ENCODE measurements at regions not wholly inside any gene's neighbourhood (a gene's known extent, or its start where the extent isn't known, plus 50 kb on each side); places are given as distances from the start of the nearest gene placed in this dataset.

DNA sequence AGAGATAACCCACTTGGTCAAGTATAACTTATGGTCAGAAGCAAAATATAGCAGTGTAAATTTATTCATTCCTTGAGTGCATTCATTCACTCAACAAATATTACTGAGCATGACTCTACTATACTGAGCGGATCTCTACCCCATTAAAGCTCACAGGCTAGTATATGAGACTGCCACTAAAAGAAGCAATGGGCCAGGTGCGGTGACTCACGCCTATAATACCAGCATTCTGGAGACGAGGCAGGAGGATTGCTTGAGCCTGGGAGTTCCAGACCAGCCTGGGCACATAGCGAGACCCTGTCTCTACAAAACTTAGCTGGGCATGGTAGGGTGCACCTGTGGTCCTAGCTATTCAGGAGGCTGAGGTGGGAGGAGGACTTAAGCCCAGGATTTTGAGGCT, 197.6 kb upstream of the BLID start:
- Histone ChIP-seq H3K9me3 (no peaks in the 10 kb centered on the region), H3K36me3 (replicated peaks) (no peaks in the 10 kb centered on the region), H3K27me3 (ENCODE audit: low read depth) (no peaks in the 10 kb centered on the region), H3K4me3 (no peak overlapping the region), H3K4me1 (no peaks in the 10 kb centered on the region)
- in situ Hi-C loops (cut with MboI; ENCODE audit: low sequenced_read_pairs): no loop called here
- DNase-seq (ENCODE audit: low spot score in 2 of 2): no peak

DNA sequence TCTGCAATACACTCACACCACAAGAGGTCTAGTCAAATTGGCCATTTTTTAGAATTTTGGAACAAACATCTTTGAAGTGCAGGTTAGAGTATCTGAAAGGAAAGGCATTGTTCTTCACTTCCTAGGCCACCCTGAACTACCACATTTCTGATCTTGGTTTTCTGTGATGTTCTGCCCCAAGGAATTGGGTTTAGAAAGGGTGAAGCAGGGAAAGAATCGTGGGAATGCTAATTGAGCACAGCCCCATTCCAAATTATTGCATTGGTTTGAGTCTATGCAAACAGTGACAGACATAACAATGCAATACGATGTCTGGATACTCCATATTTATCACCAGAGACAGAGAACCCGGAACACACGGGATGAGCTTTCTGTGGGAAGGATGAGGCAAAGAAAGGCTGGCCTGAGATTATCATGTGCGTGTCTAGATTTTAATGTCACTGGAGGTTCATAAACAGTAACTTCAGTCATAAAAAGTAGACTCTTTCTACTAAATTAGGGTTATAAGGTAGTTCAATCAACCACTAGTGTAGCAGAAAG, 195.3 kb upstream of the BLID start:
- H3K9me3 ChIP-seq: no peaks in the 10 kb centered on the region
- H3K27me3 ChIP-seq (ENCODE audit: low read depth): no peaks in the 10 kb centered on the region
- H3K4me1 ChIP-seq: no peaks in the 10 kb centered on the region
- in situ Hi-C loops (cut with MboI; ENCODE audit: low sequenced_read_pairs): no loop called here
- no peaks in the 10 kb centered on the region for H3K36me3 ChIP-seq (replicated peaks)
- no peak for DNase-seq (ENCODE audit: low spot score in 2 of 2)
- H3K4me3 ChIP-seq: no peak overlapping the region

DNA sequence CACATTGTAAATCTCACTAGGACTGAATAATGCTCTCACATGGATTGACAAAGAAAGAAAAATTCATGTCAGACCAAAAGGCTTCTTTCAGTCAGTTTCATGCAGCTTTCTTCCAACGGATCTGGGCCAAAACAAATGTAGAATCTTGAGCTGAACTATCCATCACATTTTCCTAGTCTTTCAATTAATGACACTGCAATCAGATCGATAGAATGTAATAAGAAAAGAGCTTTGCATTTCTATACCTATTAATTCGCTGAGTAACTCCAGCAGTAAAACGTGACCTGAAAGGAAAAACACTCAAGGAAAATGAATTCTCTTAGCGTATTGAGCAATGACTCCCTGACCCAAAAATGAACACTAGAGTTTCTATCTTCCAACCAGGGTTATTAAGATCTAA, 194.8 kb upstream of the BLID start:
- H3K9me3 ChIP-seq: no peaks in the 10 kb centered on the region
- DNase-seq (ENCODE audit: low spot score in 2 of 2): no peak
- H3K4me3 ChIP-seq: no peak overlapping the region
- H3K4me1 ChIP-seq: no peaks in the 10 kb centered on the region
- no peaks in the 10 kb centered on the region for H3K36me3 ChIP-seq (replicated peaks)
- in situ Hi-C loops (cut with MboI; ENCODE audit: low sequenced_read_pairs): no loop called here
- H3K27me3 ChIP-seq (ENCODE audit: low read depth): no peaks in the 10 kb centered on the region

- H3K4me3 ChIP-seq: no peak overlapping the region
- H3K9me3 ChIP-seq: no peaks in the 10 kb centered on the region
- in situ Hi-C loops (cut with MboI; ENCODE audit: low sequenced_read_pairs): no loop called here
- no peaks in the 10 kb centered on the region for H3K36me3 ChIP-seq (replicated peaks)
- DNase-seq (ENCODE audit: low spot score in 2 of 2): no peak
- no peaks in the 10 kb centered on the region for H3K27me3 ChIP-seq (ENCODE audit: low read depth)
- no peaks in the 10 kb centered on the region for H3K4me1 ChIP-seq
Measured at GRCh38 chr11:122309262-122309925, 193.4 kb upstream of the BLID start.

DNA sequence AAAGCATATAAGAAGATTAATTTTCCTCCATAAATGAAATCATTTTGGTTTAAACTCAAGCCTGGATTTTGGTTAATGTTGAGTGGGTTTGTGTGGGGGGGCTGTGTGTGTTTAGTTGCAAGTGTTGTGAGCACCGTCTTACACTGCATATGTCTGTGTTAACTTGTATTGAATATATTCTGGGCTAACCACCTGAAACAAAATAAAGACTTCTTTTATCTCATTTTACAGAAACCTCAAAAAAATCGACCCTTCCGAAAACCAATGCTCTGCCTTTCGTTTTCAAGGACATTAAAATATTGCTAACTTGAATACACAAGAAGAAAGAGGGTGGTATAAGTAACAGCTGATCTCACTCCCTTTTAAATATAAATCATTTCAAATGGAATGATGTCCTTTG, 192.2 kb upstream of the BLID start:
- in situ Hi-C loops (cut with MboI; ENCODE audit: low sequenced_read_pairs): no loop called here
- H3K4me3 ChIP-seq: no peak overlapping the region
- H3K9me3 ChIP-seq: no peaks in the 10 kb centered on the region
- DNase-seq (ENCODE audit: low spot score in 2 of 2): no peak
- H3K27me3 ChIP-seq (ENCODE audit: low read depth): no peaks in the 10 kb centered on the region
- no peaks in the 10 kb centered on the region for H3K36me3 ChIP-seq (replicated peaks)
- no peaks in the 10 kb centered on the region for H3K4me1 ChIP-seq

GRCh38 chr11:122307476-122308035, 191.5 kb upstream of the BLID start:
- H3K4me1 ChIP-seq: no peaks in the 10 kb centered on the region
- no peaks in the 10 kb centered on the region for H3K9me3 ChIP-seq
- in situ Hi-C loops (cut with MboI; ENCODE audit: low sequenced_read_pairs): no loop called here
- no peaks in the 10 kb centered on the region for H3K36me3 ChIP-seq (replicated peaks)
- H3K4me3 ChIP-seq: no peak overlapping the region
- H3K27me3 ChIP-seq (ENCODE audit: low read depth): no peaks in the 10 kb centered on the region
- DNase-seq (ENCODE audit: low spot score in 2 of 2): no peak

DNA sequence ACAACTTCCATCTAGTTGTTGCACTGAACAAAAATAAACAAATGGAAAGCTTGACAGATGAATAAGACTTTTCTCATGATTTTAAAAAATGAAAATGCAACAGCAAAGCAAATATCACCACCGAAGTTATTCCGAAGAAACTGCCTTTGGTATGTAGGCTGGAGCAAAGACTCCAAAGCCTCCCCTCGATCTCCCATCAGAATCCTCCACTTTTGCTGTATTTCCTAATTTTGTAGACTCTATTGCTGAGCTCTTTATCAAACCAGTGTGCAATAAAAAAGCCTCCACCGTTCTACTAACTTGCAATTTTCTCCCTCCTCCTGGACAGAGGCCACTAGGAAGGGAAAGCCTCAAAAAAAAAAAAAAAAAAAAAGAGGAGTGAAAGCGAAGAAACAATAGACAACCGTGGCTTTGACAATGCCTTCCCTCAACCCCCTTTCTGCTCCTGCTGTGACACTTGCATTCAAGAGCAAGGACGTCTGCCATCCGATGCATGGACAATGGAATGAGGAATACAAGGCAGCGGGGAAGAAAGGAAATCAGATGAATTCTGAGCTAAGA, 190.9 kb upstream of the BLID start:
- H3K4me1 ChIP-seq: no peaks in the 10 kb centered on the region
- in situ Hi-C loops (cut with MboI; ENCODE audit: low sequenced_read_pairs): no loop called here
- H3K9me3 ChIP-seq: no peaks in the 10 kb centered on the region
- H3K27me3 ChIP-seq (ENCODE audit: low read depth): no peaks in the 10 kb centered on the region
- no peak for DNase-seq (ENCODE audit: low spot score in 2 of 2)
- no peaks in the 10 kb centered on the region for H3K36me3 ChIP-seq (replicated peaks)
- no peak overlapping the region for H3K4me3 ChIP-seq

DNA sequence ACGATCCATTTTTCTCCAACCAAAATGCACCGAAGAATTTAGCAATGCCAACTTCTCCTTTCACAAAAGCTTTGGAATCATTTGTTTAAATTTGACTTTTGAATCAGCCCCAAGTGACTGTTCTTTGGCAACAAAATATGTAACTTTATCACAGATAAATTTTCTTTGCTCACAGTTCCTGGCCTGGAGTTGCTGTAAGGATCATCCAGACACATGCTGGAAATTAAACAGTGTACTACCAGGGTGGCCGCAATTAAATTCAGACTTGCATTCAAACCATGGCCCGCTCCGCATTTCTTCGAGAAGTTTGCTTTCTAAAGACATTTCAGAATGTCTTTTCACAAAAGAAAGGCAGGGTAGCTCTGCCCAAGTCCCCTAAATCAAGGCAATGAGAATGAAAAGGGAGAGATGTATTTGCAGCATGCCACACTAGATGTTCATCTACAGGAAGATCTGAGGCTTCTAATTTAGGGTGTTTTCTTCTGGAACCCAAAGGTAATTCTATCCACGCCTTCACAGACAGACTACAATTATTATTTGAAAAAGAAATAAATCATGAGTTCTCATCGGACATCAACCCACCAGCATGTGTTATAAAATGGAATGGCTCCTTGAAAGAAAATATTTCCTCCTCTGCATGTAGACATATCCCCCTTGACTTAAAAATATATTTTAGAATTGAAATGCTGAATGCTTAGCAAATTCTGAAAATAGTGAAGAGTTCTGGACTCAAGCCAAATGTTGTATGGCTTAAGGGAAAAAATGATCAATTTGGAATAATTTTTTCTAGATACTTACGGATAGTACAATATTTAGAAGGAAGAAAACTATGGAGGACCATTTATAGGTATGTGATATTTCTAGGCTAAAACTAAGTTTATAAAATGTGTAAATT, 189.7 kb upstream of the BLID start:
- Histone ChIP-seq H3K4me3 (no peak overlapping the region), H3K9me3 (no peaks in the 10 kb centered on the region), H3K4me1 (no peaks in the 10 kb centered on the region), H3K36me3 (replicated peaks) (no peaks in the 10 kb centered on the region), H3K27me3 (ENCODE audit: low read depth) (no peaks in the 10 kb centered on the region)
- in situ Hi-C loops (cut with MboI; ENCODE audit: low sequenced_read_pairs): no loop called here
- no peak for DNase-seq (ENCODE audit: low spot score in 2 of 2)

GRCh38 chr11:122304973-122305372, 189.0 kb upstream of the BLID start:
- Histone ChIP-seq H3K4me1 (no peaks in the 10 kb centered on the region), H3K36me3 (replicated peaks) (no peaks in the 10 kb centered on the region), H3K4me3 (no peak overlapping the region), H3K9me3 (no peaks in the 10 kb centered on the region), H3K27me3 (ENCODE audit: low read depth) (no peaks in the 10 kb centered on the region)
- in situ Hi-C loops (cut with MboI; ENCODE audit: low sequenced_read_pairs): no loop called here
- DNase-seq (ENCODE audit: low spot score in 2 of 2): no peak

GRCh38 chr11:122304306-122304705, 188.3 kb upstream of the BLID start:
- H3K36me3 ChIP-seq (replicated peaks): no peaks in the 10 kb centered on the region
- no peaks in the 10 kb centered on the region for H3K4me1 ChIP-seq
- H3K9me3 ChIP-seq: no peaks in the 10 kb centered on the region
- no peak overlapping the region for H3K4me3 ChIP-seq
- in situ Hi-C loops (cut with MboI; ENCODE audit: low sequenced_read_pairs): no loop called here
- H3K27me3 ChIP-seq (ENCODE audit: low read depth): no peaks in the 10 kb centered on the region
- no peak for DNase-seq (ENCODE audit: low spot score in 2 of 2)

GRCh38 chr11:122294041-122294440, 178.0 kb upstream of the BLID start:
- no peaks in the 10 kb centered on the region for H3K36me3 ChIP-seq (replicated peaks)
- H3K27me3 ChIP-seq (ENCODE audit: low read depth): no peaks in the 10 kb centered on the region; the same call in 1 of the 2 replicates
- no peak overlapping the region for H3K4me3 ChIP-seq
- H3K9me3 ChIP-seq: no peaks in the 10 kb centered on the region
- no peaks in the 10 kb centered on the region for H3K4me1 ChIP-seq
- no peak for DNase-seq (ENCODE audit: low spot score in 2 of 2)
- in situ Hi-C loops (cut with MboI; ENCODE audit: low sequenced_read_pairs): no loop called here

GRCh38 chr11:122293296-122294023, 177.4 kb upstream of the BLID start:
- in situ Hi-C loops (cut with MboI; ENCODE audit: low sequenced_read_pairs): no loop called here

GRCh38 chr11:122287401-122287800, 171.4 kb upstream of the BLID start:
- Histone ChIP-seq H3K27me3 (ENCODE audit: low read depth) (no peaks in the 10 kb centered on the region; the same call in 1 of the 2 replicates), H3K4me1 (no peaks in the 10 kb centered on the region), H3K9me3 (no peaks in the 10 kb centered on the region), H3K36me3 (replicated peaks) (no peaks in the 10 kb centered on the region), H3K4me3 (no peak overlapping the region)
- in situ Hi-C loops (cut with MboI; ENCODE audit: low sequenced_read_pairs): no loop called here
- DNase-seq (ENCODE audit: low spot score in 2 of 2): no peak

More at GRCh38 chr11:122293296-122294023, 177.4 kb upstream of the BLID start:
- H3K4me1 ChIP-seq: no peaks in the 10 kb centered on the region
- H3K9me3 ChIP-seq: no peaks in the 10 kb centered on the region
- no peak for DNase-seq (ENCODE audit: low spot score in 2 of 2)
- H3K4me3 ChIP-seq: no peak overlapping the region
- no peaks in the 10 kb centered on the region for H3K36me3 ChIP-seq (replicated peaks)
- no peaks in the 10 kb centered on the region; the same call in 1 of the 2 replicates for H3K27me3 ChIP-seq (ENCODE audit: low read depth)
